HG02938 (cell line): ENCODE measurements at regions not wholly inside any gene's neighbourhood (a gene's known extent, or its start where the extent isn't known, plus 50 kb on each side); places are given as distances from the start of the nearest gene placed in this dataset.
"Not testable (repeated sequence)": the region's sequence is repeated elsewhere in the genome, so short reads cannot be mapped to it uniquely, and the experiment has no call there.

Source experiments
- ATAC-seq: cut with Tn5 transposase; IDR thresholded peaks from one replicate; pipeline ENCODE4 v1.9.1; 2021; ENCODE audit warnings: mild to moderate bottlenecking, moderate library complexity; ENCODE audit not compliant: unreplicated experiment

GRCh38 chr10:29830531-29831512 is 196.1 kb upstream of the SVIL start:
- ATAC-seq = no peak

GRCh38 chr10:29829776-29830175 is 195.0 kb upstream of the SVIL start:
- ATAC-seq = no peak

GRCh38 chr10:29828956-29829355 is 194.2 kb upstream of the SVIL start:
- no peak for ATAC-seq

GRCh38 chr10:29828440-29828894 is 193.7 kb upstream of the SVIL start:
- no peak for ATAC-seq

- no peak for ATAC-seq
These were observed 192.7 kb upstream of the SVIL start for GRCh38 chr10:29827512-29827911.

GRCh38 chr10:29826801-29827450 is 192.2 kb upstream of the SVIL start:
- no peak for ATAC-seq

GRCh38 chr10:29826221-29826620 is 191.4 kb upstream of the SVIL start:
- ATAC-seq = no peak

GRCh38 chr10:29823553-29824080 is 188.8 kb upstream of the SVIL start:
- no peak for ATAC-seq

GRCh38 chr10:29820890-29821461 is 186.2 kb upstream of the SVIL start:
- ATAC-seq = no peak

- no peak for ATAC-seq
These were observed 182.2 kb upstream of the SVIL start for GRCh38 chr10:29816801-29817558.

GRCh38 chr10:29815572-29815971 is 180.8 kb upstream of the SVIL start:
- no peak for ATAC-seq

- no peak for ATAC-seq
These were observed 177.1 kb upstream of the SVIL start for GRCh38 chr10:29811751-29812427.

GRCh38 chr10:29810816-29811215 is 176.0 kb upstream of the SVIL start:
- ATAC-seq = no peak

- ATAC-seq = not testable (repeated sequence)
These were observed 175.5 kb upstream of the SVIL start for GRCh38 chr10:29810231-29810630.

GRCh38 chr10:29809383-29809782 is 174.6 kb upstream of the SVIL start:
- ATAC-seq = no peak

- ATAC-seq = no peak
These were observed 172.5 kb upstream of the SVIL start for GRCh38 chr10:29807163-29807806.

GRCh38 chr10:29806350-29806788 is 171.6 kb upstream of the SVIL start:
- ATAC-seq = no peak

GRCh38 chr10:29805134-29805723 is 170.5 kb upstream of the SVIL start:
- no peak for ATAC-seq
